Islet precursor cell (in vitro differentiated cells): ENCODE measurements at regions not wholly inside any gene's neighbourhood (a gene's known extent, or its start where the extent isn't known, plus 50 kb on each side); places are given as distances from the start of the nearest gene placed in this dataset.
"Not testable (repeated sequence)": the region's sequence is repeated elsewhere in the genome, so short reads cannot be mapped to it uniquely, and the experiment has no call there.

Experiments used
- DNase-seq: peaks from one replicate; pipeline ENCODE4 v3.0.0-alpha.2; 2018

- no peak for DNase-seq
These were observed 391.6 kb upstream of the FKBP1C start for GRCh38 chr6:62819640-62820039.

GRCh38 chr6:62808565-62809293 lies 402.5 kb upstream of the FKBP1C start:
- DNase-seq: no peak

- DNase-seq: no peak
These were observed 405.8 kb upstream of the FKBP1C start for GRCh38 chr6:62805431-62805830.

GRCh38 chr6:62803094-62803493 lies 408.2 kb upstream of the FKBP1C start:
- peak; percentile 90 for DNase-seq

- DNase-seq: no peak
These were observed 414.1 kb upstream of the FKBP1C start for GRCh38 chr6:62797190-62797589.

GRCh38 chr6:62775427-62776022 lies 435.7 kb upstream of the FKBP1C start:
- DNase-seq: no peak

GRCh38 chr6:62766174-62766573 lies 445.1 kb upstream of the FKBP1C start:
- DNase-seq: not testable (repeated sequence)

- DNase-seq: no peak
These were observed 446.4 kb upstream of the FKBP1C start for GRCh38 chr6:62764841-62765240.

- DNase-seq: no peak
These were observed 447.9 kb upstream of the FKBP1C start for GRCh38 chr6:62763125-62763912.

- peak; percentile 43 for DNase-seq
These were observed 460.9 kb upstream of the KHDRBS2 start for GRCh38 chr6:62746968-62747367.

GRCh38 chr6:62746161-62746560 lies 460.1 kb upstream of the KHDRBS2 start:
- DNase-seq: no peak

GRCh38 chr6:62740596-62740995 lies 454.6 kb upstream of the KHDRBS2 start:
- no peak for DNase-seq

GRCh38 chr6:62740171-62740570 lies 454.1 kb upstream of the KHDRBS2 start:
- DNase-seq: no peak

- DNase-seq: no peak
These were observed 451.8 kb upstream of the KHDRBS2 start for GRCh38 chr6:62737792-62738191.

GRCh38 chr6:62721408-62721807 lies 435.4 kb upstream of the KHDRBS2 start:
- DNase-seq: no peak

- no peak for DNase-seq
These were observed 430.7 kb upstream of the KHDRBS2 start for GRCh38 chr6:62716719-62717118.

GRCh38 chr6:62714112-62714511 lies 428.1 kb upstream of the KHDRBS2 start:
- no peak for DNase-seq

- no peak for DNase-seq
These were observed 425.7 kb upstream of the KHDRBS2 start for GRCh38 chr6:62711750-62712149.

- no peak for DNase-seq
These were observed 421.9 kb upstream of the KHDRBS2 start for GRCh38 chr6:62707914-62708313.

- DNase-seq: peak; percentile 52
These were observed 421.1 kb upstream of the KHDRBS2 start for GRCh38 chr6:62707156-62707555.

- DNase-seq: no peak
These were observed 397.0 kb upstream of the KHDRBS2 start for GRCh38 chr6:62683063-62683462.

- no peak for DNase-seq
These were observed 395.1 kb upstream of the KHDRBS2 start for GRCh38 chr6:62681108-62681507.

GRCh38 chr6:62672989-62673388 lies 387.0 kb upstream of the KHDRBS2 start:
- DNase-seq: no peak
